ENCODE measurements at regions not wholly inside any gene's neighbourhood (a gene's known extent, or its start where the extent isn't known, plus 50 kb on each side); places are given as distances from the start of the nearest gene placed in this dataset.

- no peak overlapping the region for H3K4me3 ChIP-seq
- intact Hi-C loops (cut with DNase I; ENCODE audit: low total_unique reads): no loop called here
- peaks cover 0 to 69% (median 11%) of the 10 kb centered on the region in 7 donors for H3K27me3 ChIP-seq (replicated peaks in 1 of 7)
- no peaks in the 10 kb centered on the region for H3K4me1 ChIP-seq
- WGBS, 5 donors: 63 to 77% (median 68%) methylated on average over 8 of the region's 8 CpGs
- TF ChIP-seq CTCF (IDR thresholded peaks at IDR 0.05 in 8 of 11, conservative IDR thresholded peaks at IDR 0.05 in 3 of 11) (no peak), POLR2AphosphoS5 (IDR thresholded peaks at IDR 0.05) (no peak), POLR2A (IDR thresholded peaks at IDR 0.05) (no peak)
- no peak for DNase-seq
- peaks cover 0 to 27% (median 11%) of the 10 kb centered on the region in 8 donors for H3K9me3 ChIP-seq
- H3K36me3 ChIP-seq: no peaks in the 10 kb centered on the region
- no peak overlapping the region for H3K27ac ChIP-seq
Measured at GRCh38 chr20:57073402-57073801, 193.0 kb downstream of the BMP7 start.

GRCh38 chr20:57074386-57074785 is 192.1 kb downstream of the BMP7 start:
- Histone ChIP-seq H3K27ac (no peak overlapping the region), H3K4me1 (no peaks in the 10 kb centered on the region), H3K4me3 (no peak overlapping the region), H3K36me3 (no peaks in the 10 kb centered on the region), H3K9me3 (peaks cover 0 to 37% (median 21%) of the 10 kb centered on the region in 8 donors), H3K27me3 (replicated peaks in 1 of 7) (peaks cover 0 to 59% (median 11%) of the 10 kb centered on the region in 7 donors)
- WGBS, 5 donors: 79 to 88% (median 83%) methylated on average over 11 to 12 of the region's 12 CpGs
- no peak for DNase-seq
- no peak for TF ChIP-seq CTCF (IDR thresholded peaks at IDR 0.05 in 8 of 11, conservative IDR thresholded peaks at IDR 0.05 in 3 of 11)
- TF ChIP-seq POLR2A (IDR thresholded peaks at IDR 0.05): no peak
- no peak for TF ChIP-seq POLR2AphosphoS5 (IDR thresholded peaks at IDR 0.05)
- intact Hi-C loops (cut with DNase I; ENCODE audit: low total_unique reads): no loop called here

- no peaks in the 10 kb centered on the region for H3K36me3 ChIP-seq
- intact Hi-C loops (cut with DNase I; ENCODE audit: low total_unique reads): no loop called here
- DNase-seq: no peak
- 63 to 79% (median 77%) methylated on average over 5 of the region's 5 CpGs for WGBS, 5 donors
- no peak overlapping the region for H3K27ac ChIP-seq
- peaks cover 0 to 45% (median 29%) of the 10 kb centered on the region in 8 donors for H3K9me3 ChIP-seq
- no peaks in the 10 kb centered on the region for H3K4me1 ChIP-seq
- TF ChIP-seq POLR2A (IDR thresholded peaks at IDR 0.05) (no peak), POLR2AphosphoS5 (IDR thresholded peaks at IDR 0.05) (no peak), CTCF (IDR thresholded peaks at IDR 0.05 in 8 of 11, conservative IDR thresholded peaks at IDR 0.05 in 3 of 11) (no peak)
- H3K27me3 ChIP-seq (replicated peaks in 1 of 7): peaks cover 0 to 51% (median 11%) of the 10 kb centered on the region in 7 donors
- no peak overlapping the region for H3K4me3 ChIP-seq
Measured at GRCh38 chr20:57075181-57075580, 191.3 kb downstream of the BMP7 start.

GRCh38 chr20:57075603-57076002 is 190.8 kb downstream of the BMP7 start:
- peaks cover 0 to 49% (median 32%) of the 10 kb centered on the region in 8 donors for H3K9me3 ChIP-seq

More at GRCh38 chr20:57075603-57076002, 190.8 kb downstream of the BMP7 start:
- Histone ChIP-seq H3K4me1 (no peaks in the 10 kb centered on the region), H3K27me3 (replicated peaks in 1 of 7) (peaks cover 0 to 47% (median 11%) of the 10 kb centered on the region in 7 donors), H3K36me3 (no peaks in the 10 kb centered on the region), H3K4me3 (no peak overlapping the region), H3K27ac (no peak overlapping the region)
- TF ChIP-seq POLR2AphosphoS5 (IDR thresholded peaks at IDR 0.05) (no peak), POLR2A (IDR thresholded peaks at IDR 0.05) (no peak), CTCF (IDR thresholded peaks at IDR 0.05 in 8 of 11, conservative IDR thresholded peaks at IDR 0.05 in 3 of 11) (no peak)
- intact Hi-C loops (cut with DNase I; ENCODE audit: low total_unique reads): no loop called here
- no peak for DNase-seq
